SK-N-SH (cell line): ENCODE measurements at regions not wholly inside any gene's neighbourhood (a gene's known extent, or its start where the extent isn't known, plus 50 kb on each side); places are given as distances from the start of the nearest gene placed in this dataset.

Experiments
- CTCF ChIA-PET: fragments of 300-600, 350-600 bp; formaldehyde crosslinking; extraction: SDS; loops from one replicate; lab custom pipeline; 2021; lab: Yijun Ruan, JAX
- POLR2A ChIA-PET: fragments of 350-600 bp; sonication (Branson Sonifier 250); formaldehyde crosslinking; extraction: SDS; loops from one replicate; lab custom pipeline; 2020; ENCODE audit warnings: antibody characterized with exemption, inconsistent platforms; lab: Yijun Ruan, JAX
- DNase-seq: peaks from one replicate; pipeline ENCODE4 v3.0.0; 2012
- H2AFZ ChIP-seq: fragments of 200-600 bp; sonication (generic); 2 replicates; pipeline ENCODE4 v1.8.1; 2016; ENCODE audit warnings: antibody characterized with exemption, mild to moderate bottlenecking, low read depth
- H3F3A ChIP-seq: fragments of 200-600 bp; sonication (generic); replicated peaks from 2 replicates; pipeline ENCODE3; 2016; ENCODE audit warnings: antibody characterized with exemption, mild to moderate bottlenecking; ENCODE audit not compliant: insufficient read depth
- H3K27ac ChIP-seq, 2 experiments: fragments of 200-500 bp in 1 of 2; fragments of 200-600 bp in 1 of 2; sonication (Bioruptor generic) in 1 of 2; sonication (generic), shearing (Covaris generic) in 1 of 2; 2 replicates each; pipeline versions ENCODE4 v1.5.1 to v1.6.1; 2014 to 2016; ENCODE audit warnings: low read depth in 2 of 2, inconsistent platforms in 1 of 2, low read length in 1 of 2, mild to moderate bottlenecking in 1 of 2, mixed read lengths in 1 of 2
- H3K27me3 ChIP-seq: fragments of 200-600 bp; sonication (generic), shearing (Covaris generic); 2 replicates; pipeline ENCODE4 v1.6.1; 2016; ENCODE audit warnings: mixed run types; ENCODE audit not compliant: insufficient read depth
- H3K36me3 ChIP-seq, 2 experiments: fragments of 200-500 bp in 1 of 2; fragments of 200-600 bp in 1 of 2; sonication (Bioruptor generic) in 1 of 2; sonication (generic) in 1 of 2; replicated peaks in 1 of 2; 2 replicates each; pipeline versions ENCODE3 to v1.5.1; 2014 to 2016; ENCODE audit warnings: low read length in 1 of 2, mild to moderate bottlenecking in 1 of 2; ENCODE audit not compliant: insufficient read depth in 2 of 2, control insufficient read depth in 1 of 2
- H3K4me1 ChIP-seq, 2 experiments: fragments of 200-500 bp in 1 of 2; fragments of 200-600 bp in 1 of 2; sonication (Bioruptor generic) in 1 of 2; sonication (generic), shearing (Covaris generic) in 1 of 2; 2 replicates each; pipeline versions ENCODE4 v1.5.1 to v1.6.1; 2014 to 2016; ENCODE audit warnings: low read depth in 1 of 2, low read length in 1 of 2, mixed run types in 1 of 2; ENCODE audit not compliant: insufficient read depth in 2 of 2, control insufficient read depth in 1 of 2
- H3K4me2 ChIP-seq: fragments of 200-600 bp; sonication (generic), shearing (Covaris generic); 2 replicates; pipeline ENCODE4 v1.6.1; 2017; ENCODE audit warnings: mixed run types
- H3K4me3 ChIP-seq, 2 experiments: fragments of 200-500 bp in 1 of 2; fragments of 200-600 bp in 1 of 2; sonication (Bioruptor generic) in 1 of 2; sonication (generic), shearing (Covaris generic) in 1 of 2; 2 replicates each; pipeline versions ENCODE4 v1.5.1 to v1.8.1; 2014 to 2016; ENCODE audit warnings: low read depth in 2 of 2, inconsistent platforms in 1 of 2, low read length in 1 of 2, mild to moderate bottlenecking in 1 of 2, mixed read lengths in 1 of 2, moderate library complexity in 1 of 2
- H3K79me2 ChIP-seq: fragments of 200-600 bp; sonication (generic); 2 replicates; pipeline ENCODE4 v1.8.1; 2017; ENCODE audit warnings: mild to moderate bottlenecking; ENCODE audit not compliant: insufficient read depth
- H3K9ac ChIP-seq: fragments of 200-600 bp; sonication (generic); 2 replicates; pipeline ENCODE4 v1.6.1; 2017; ENCODE audit warnings: mixed run types
- H3K9me2 ChIP-seq: fragments of 200-600 bp; sonication (generic); 2 replicates; pipeline ENCODE4 v1.6.1; 2017; ENCODE audit warnings: mixed run types
- H3K9me3 ChIP-seq: fragments of 200-600 bp; sonication (generic); 2 replicates; pipeline ENCODE4 v1.6.1; 2017; ENCODE audit warnings: mixed run types, mild to moderate bottlenecking, moderate library complexity
- H4K20me1 ChIP-seq: fragments of 200-600 bp; sonication (generic); 2 replicates; pipeline ENCODE4 v1.6.1; 2017; ENCODE audit warnings: mild to moderate bottlenecking, mixed run types; ENCODE audit not compliant: insufficient read depth
- CHD2 ChIP-seq: fragments of 150-350 bp; IDR thresholded peaks from 2 replicates; pipeline ENCODE4 v1.6.1; 2018; ENCODE audit warnings: low read length; ENCODE audit not compliant: partially characterized antibody
- ELF1 ChIP-seq: IDR thresholded peaks from 2 replicates; pipeline ENCODE4 v1.4.0; 2012
- EP300 ChIP-seq, 2 experiments: IDR thresholded peaks; 2 replicates each; pipeline versions ENCODE4 v1.4.0 to v1.6.1; 2012; ENCODE audit warnings: borderline replicate concordance in 1 of 2, low read depth in 1 of 2, low read length in 1 of 2
- FOXJ3 ChIP-seq: sonication (generic); formaldehyde crosslinking; IDR thresholded peaks from 2 replicates; pipeline ENCODE4 v1.5.1; 2020; ENCODE audit warnings: mild to moderate bottlenecking, missing genetic modification reagents
- FOXM1 ChIP-seq: IDR thresholded peaks from 2 replicates; pipeline ENCODE4 v1.4.0; 2012; ENCODE audit warnings: low read depth, mild to moderate bottlenecking
- GABPA ChIP-seq: IDR thresholded peaks from 2 replicates; pipeline ENCODE4 v1.4.0; 2012; ENCODE audit warnings: low read depth, mild to moderate bottlenecking
- IRF3 ChIP-seq: fragments of 150-350 bp; IDR thresholded peaks from 2 replicates; pipeline ENCODE4 v1.6.1; 2016; ENCODE audit warnings: mild to moderate bottlenecking, low read depth, low read length
- JUND ChIP-seq: IDR thresholded peaks from 2 replicates; pipeline ENCODE4 v1.4.0; 2012
- MEF2A ChIP-seq: IDR thresholded peaks from 2 replicates; pipeline ENCODE4 v1.4.0; 2012; ENCODE audit warnings: low read depth, borderline replicate concordance
- NFIC ChIP-seq: IDR thresholded peaks from 2 replicates; pipeline ENCODE4 v1.4.0; 2012; ENCODE audit warnings: borderline replicate concordance
- NRF1 ChIP-seq: IDR thresholded peaks from 2 replicates; pipeline ENCODE4 v1.6.1; 2012; ENCODE audit warnings: low read depth, mild to moderate bottlenecking, low read length
- RFX5 ChIP-seq: IDR thresholded peaks from 2 replicates; pipeline ENCODE4 v1.6.1; 2012; ENCODE audit warnings: mild to moderate bottlenecking, improper control_type of control experiment, low read length
- SIN3A ChIP-seq: IDR thresholded peaks from 2 replicates; pipeline ENCODE4 v1.6.1; 2012; ENCODE audit warnings: low read depth, mild to moderate bottlenecking, low read length, moderate library complexity, borderline replicate concordance
- TCF12 ChIP-seq: IDR thresholded peaks from 2 replicates; pipeline ENCODE4 v1.4.0; 2012
- USF2 ChIP-seq: fragments of 150-350 bp; IDR thresholded peaks from 2 replicates; pipeline ENCODE4 v1.6.1; 2017; ENCODE audit warnings: antibody characterized with exemption, low read length, low read depth, borderline replicate concordance
- YY1 ChIP-seq: IDR thresholded peaks from 2 replicates; pipeline ENCODE4 v1.4.0; 2012; ENCODE audit warnings: low read depth, mild to moderate bottlenecking
- WGBS: methylation state at CpG from one replicate; pipeline ENCODE4 v1.1.6; 2017; ENCODE audit warnings: low lambda C conversion rate; 5-methylcytosine and 5-hydroxymethylcytosine counted together
- TF ChIP-seq, protein P1 (sequence below): IDR thresholded peaks from 2 replicates; pipeline ENCODE4; 2012
- TF ChIP-seq, protein P2 (sequence below): fragments of 200-600 bp; sonication (generic); IDR thresholded peaks from 2 replicates; pipeline ENCODE4 v1.6.1; 2017; ENCODE audit warnings: antibody characterized with exemption, mild to moderate bottlenecking, moderate library complexity
- TF ChIP-seq, protein P3 (sequence below): IDR thresholded peaks from 2 replicates; pipeline ENCODE4 v1.4.0; 2012; ENCODE audit warnings: low read depth

- TF ChIP-seq NFIC (no peak), TCF12 (no peak), USF2 (no peak)
Observed at GRCh38 chr12:127803545-127803944, 463.4 kb upstream of the TMEM132C start (continued).

DNA sequence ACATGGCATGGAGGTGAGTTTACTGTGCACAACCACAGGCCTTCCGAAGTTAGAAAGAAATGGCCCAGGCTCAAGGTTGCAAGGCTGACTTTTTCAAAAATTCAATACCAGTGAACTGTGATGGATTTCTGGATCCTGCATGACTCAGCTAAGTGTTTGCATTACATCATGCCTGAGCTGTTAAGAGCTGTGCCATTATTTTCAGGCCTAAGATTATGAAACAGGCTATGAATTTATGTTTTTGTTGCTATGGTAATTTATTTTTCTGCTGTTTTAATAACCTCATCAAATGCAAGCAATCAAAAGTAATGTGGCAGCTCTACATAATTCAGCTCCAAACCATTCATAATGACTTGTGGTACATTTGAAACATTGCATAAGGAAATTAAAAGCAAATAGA lies 457.7 kb upstream of the TMEM132C start:
- TF ChIP-seq IRF3: no peak
- TF ChIP-seq FOXM1: no peak
- TF ChIP-seq RFX5: no peak
- TF ChIP-seq SIN3A: no peak
- no peak for TF ChIP-seq YY1
- TF ChIP-seq CHD2: no peak
- H3K4me2 ChIP-seq: no peak overlapping the region
- no peaks in the 10 kb centered on the region for H3K27me3 ChIP-seq
- ChIA-PET POLR2A (no interaction called here), CTCF (interaction anchor here (1.0 kb wide), 1 partner anchor 449 kb away, joined by 3 read pairs; no protein-coding TSS in a partner anchor)
- H3K27ac ChIP-seq: no peak overlapping the region
- DNase-seq: no peak
- no peaks in the 10 kb centered on the region for H3K9me2 ChIP-seq
- no peaks in the 10 kb centered on the region for H3K79me2 ChIP-seq
- no peak overlapping the region for H3K4me3 ChIP-seq
- H3K36me3 ChIP-seq: no peaks in the 10 kb centered on the region
- WGBS: 13% methylated on average over 1 of the region's 1 CpG
- no peaks in the 10 kb centered on the region for H4K20me1 ChIP-seq
- no peaks in the 10 kb centered on the region for H3K4me1 ChIP-seq
- no peaks in the 10 kb centered on the region for H3F3A ChIP-seq
- no peak overlapping the region for H2AFZ ChIP-seq
- H3K9me3 ChIP-seq: no peaks in the 10 kb centered on the region
- no peak overlapping the region for H3K9ac ChIP-seq

GRCh38 chr12:127810041-127810440 lies 456.9 kb upstream of the TMEM132C start:
- no peak overlapping the region for H3K9ac ChIP-seq
- H4K20me1 ChIP-seq: no peaks in the 10 kb centered on the region
- H3K9me2 ChIP-seq: no peaks in the 10 kb centered on the region
- no peaks in the 10 kb centered on the region for H3K4me1 ChIP-seq
- no peaks in the 10 kb centered on the region for H3F3A ChIP-seq
- H2AFZ ChIP-seq: no peak overlapping the region
- TF ChIP-seq GABPA: no peak
- TF ChIP-seq, protein P1, sequence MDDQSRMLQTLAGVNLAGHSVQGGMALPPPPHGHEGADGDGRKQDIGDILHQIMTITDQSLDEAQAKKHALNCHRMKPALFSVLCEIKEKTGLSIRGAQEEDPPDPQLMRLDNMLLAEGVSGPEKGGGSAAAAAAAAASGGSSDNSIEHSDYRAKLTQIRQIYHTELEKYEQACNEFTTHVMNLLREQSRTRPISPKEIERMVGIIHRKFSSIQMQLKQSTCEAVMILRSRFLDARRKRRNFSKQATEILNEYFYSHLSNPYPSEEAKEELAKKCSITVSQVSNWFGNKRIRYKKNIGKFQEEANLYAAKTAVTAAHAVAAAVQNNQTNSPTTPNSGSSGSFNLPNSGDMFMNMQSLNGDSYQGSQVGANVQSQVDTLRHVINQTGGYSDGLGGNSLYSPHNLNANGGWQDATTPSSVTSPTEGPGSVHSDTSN: no peak
- no peak for TF ChIP-seq NRF1
- no peak for TF ChIP-seq FOXJ3 (CRISPR knock-in tag)
- TF ChIP-seq MEF2A: no peak
- no peak for TF ChIP-seq JUND
- TF ChIP-seq USF2: no peak
- TF ChIP-seq CHD2: no peak
- TF ChIP-seq, protein P2, sequence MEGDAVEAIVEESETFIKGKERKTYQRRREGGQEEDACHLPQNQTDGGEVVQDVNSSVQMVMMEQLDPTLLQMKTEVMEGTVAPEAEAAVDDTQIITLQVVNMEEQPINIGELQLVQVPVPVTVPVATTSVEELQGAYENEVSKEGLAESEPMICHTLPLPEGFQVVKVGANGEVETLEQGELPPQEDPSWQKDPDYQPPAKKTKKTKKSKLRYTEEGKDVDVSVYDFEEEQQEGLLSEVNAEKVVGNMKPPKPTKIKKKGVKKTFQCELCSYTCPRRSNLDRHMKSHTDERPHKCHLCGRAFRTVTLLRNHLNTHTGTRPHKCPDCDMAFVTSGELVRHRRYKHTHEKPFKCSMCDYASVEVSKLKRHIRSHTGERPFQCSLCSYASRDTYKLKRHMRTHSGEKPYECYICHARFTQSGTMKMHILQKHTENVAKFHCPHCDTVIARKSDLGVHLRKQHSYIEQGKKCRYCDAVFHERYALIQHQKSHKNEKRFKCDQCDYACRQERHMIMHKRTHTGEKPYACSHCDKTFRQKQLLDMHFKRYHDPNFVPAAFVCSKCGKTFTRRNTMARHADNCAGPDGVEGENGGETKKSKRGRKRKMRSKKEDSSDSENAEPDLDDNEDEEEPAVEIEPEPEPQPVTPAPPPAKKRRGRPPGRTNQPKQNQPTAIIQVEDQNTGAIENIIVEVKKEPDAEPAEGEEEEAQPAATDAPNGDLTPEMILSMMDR: no peak
- no peak for TF ChIP-seq TCF12
- no peak for TF ChIP-seq RFX5
- TF ChIP-seq ELF1: no peak
- TF ChIP-seq, protein P3, sequence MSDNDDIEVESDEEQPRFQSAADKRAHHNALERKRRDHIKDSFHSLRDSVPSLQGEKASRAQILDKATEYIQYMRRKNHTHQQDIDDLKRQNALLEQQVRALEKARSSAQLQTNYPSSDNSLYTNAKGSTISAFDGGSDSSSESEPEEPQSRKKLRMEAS: no peak
- TF ChIP-seq EP300 (IDR thresholded peaks at IDR 0.05; ENCODE audit: borderline replicate concordance in 1 of 2, low read depth in 1 of 2, low read length in 1 of 2): no peak
- no peak for TF ChIP-seq IRF3
- no peak for TF ChIP-seq YY1
- no peaks in the 10 kb centered on the region for H3K27me3 ChIP-seq
- H3K79me2 ChIP-seq: no peaks in the 10 kb centered on the region
- no peaks in the 10 kb centered on the region for H3K36me3 ChIP-seq
- ChIA-PET CTCF (interaction anchor here (1.0 kb wide), 1 partner anchor 449 kb away, joined by 3 read pairs; no protein-coding TSS in a partner anchor), POLR2A (no interaction called here)
- no peak overlapping the region for H3K4me3 ChIP-seq
- 34% methylated on average over 4 of the region's 4 CpGs for WGBS
- DNase-seq: no peak
- H3K4me2 ChIP-seq: no peak overlapping the region
- H3K27ac ChIP-seq: no peak overlapping the region
- no peaks in the 10 kb centered on the region for H3K9me3 ChIP-seq
